Heart left ventricle (tissue), 13 donors: ENCODE measurements at regions not wholly inside any gene's neighbourhood (a gene's known extent, or its start where the extent isn't known, plus 50 kb on each side); places are given as distances from the start of the nearest gene placed in this dataset.

ENCODE experiments used
- POLR2A ChIP-seq, 2 donors: fragments of 450-650 bp; IDR thresholded peaks; one replicate each; pipeline ENCODE4 v1.6.1; 2017; ENCODE audit warnings: antibody characterized with exemption in 2 of 2, mild to moderate bottlenecking in 2 of 2, moderate library complexity in 2 of 2
- TF ChIP-seq, protein P1 (sequence below), 12 donors: fragments of 200-600 bp; sonication (generic) in 4 of 12; IDR thresholded peaks; one replicate each; pipeline versions ENCODE4 v1.5.0 to v1.8.0; 2018 to 2022; ENCODE audit warnings: antibody characterized with exemption in 12 of 12, mild to moderate bottlenecking in 5 of 12
- donor health status: ischemic (EF 13 %, LVEDD 7.1; RV severe dilation, severe dysfunction).
- donor health status: DM: no; HTN: yes; CAD: no.
- donor health status: DM: no; HTN: no; CAD: no.
- donor health status: ischemic (EF 25% LVEDD 6.9; RV normal size, moderate dysfunction).
- donor health status: ischemic (EF 25% LVEDD 5.7; RV mildly dilated, moderate dysfunction).
- donor health status: ischemic (EF 35%, LVEDD 5.7; RV mildly dilated, moderate dysfunction).
- donor health status: nonischemic (EF 11% LVEDD 7.7; RV severe dilation, severe dysfunction).
- donor health status: DM: yes; HTN: yes; CAD: no.
- donor health status: PGD.
- donor health status: ischemic (EF 29% LVEDD 5.4; RV normal size, mild dysfunction).
- donor health status: nonischemic (EF 23%, LVEDD 6.1; RV moderate dilation, normal function).

GRCh38 chr1:188170411-188170810 is 1341.7 kb downstream of the PLA2G4A start:
- TF ChIP-seq, protein P1, sequence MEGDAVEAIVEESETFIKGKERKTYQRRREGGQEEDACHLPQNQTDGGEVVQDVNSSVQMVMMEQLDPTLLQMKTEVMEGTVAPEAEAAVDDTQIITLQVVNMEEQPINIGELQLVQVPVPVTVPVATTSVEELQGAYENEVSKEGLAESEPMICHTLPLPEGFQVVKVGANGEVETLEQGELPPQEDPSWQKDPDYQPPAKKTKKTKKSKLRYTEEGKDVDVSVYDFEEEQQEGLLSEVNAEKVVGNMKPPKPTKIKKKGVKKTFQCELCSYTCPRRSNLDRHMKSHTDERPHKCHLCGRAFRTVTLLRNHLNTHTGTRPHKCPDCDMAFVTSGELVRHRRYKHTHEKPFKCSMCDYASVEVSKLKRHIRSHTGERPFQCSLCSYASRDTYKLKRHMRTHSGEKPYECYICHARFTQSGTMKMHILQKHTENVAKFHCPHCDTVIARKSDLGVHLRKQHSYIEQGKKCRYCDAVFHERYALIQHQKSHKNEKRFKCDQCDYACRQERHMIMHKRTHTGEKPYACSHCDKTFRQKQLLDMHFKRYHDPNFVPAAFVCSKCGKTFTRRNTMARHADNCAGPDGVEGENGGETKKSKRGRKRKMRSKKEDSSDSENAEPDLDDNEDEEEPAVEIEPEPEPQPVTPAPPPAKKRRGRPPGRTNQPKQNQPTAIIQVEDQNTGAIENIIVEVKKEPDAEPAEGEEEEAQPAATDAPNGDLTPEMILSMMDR (IDR thresholded peaks at IDR 0.05): no peak
- TF ChIP-seq POLR2A (IDR thresholded peaks at IDR 0.05): no peak
